PC-3 (cell line): ENCODE measurements at regions not wholly inside any gene's neighbourhood (a gene's known extent, or its start where the extent isn't known, plus 50 kb on each side); places are given as distances from the start of the nearest gene placed in this dataset.

Experiments used
- ATAC-seq: fragments of 200-7000 bp; cut with Tn5 transposase; 2 replicates; pipeline ENCODE4 v1.9.1; 2020; ENCODE audit warnings: mild to moderate bottlenecking, moderate library complexity
- BruUV-seq: library from RNA; stranded (reverse); fragments of 400-500 nt; replicated peaks from 2 replicates; lab custom pipeline; 2021; lab: Mats Ljungman, UMichigan
- CTCF ChIA-PET: fragments of 300-600 bp; sonication (Branson Sonifier 250); formaldehyde crosslinking; loops from one replicate; lab custom pipeline; 2022; ENCODE audit warnings: antibody characterized with exemption; lab: Charles Lee
- POLR2A ChIA-PET: fragments of 300-600 bp; sonication (Branson Sonifier 250); formaldehyde crosslinking; loops from one replicate; lab custom pipeline; 2022; ENCODE audit warnings: antibody characterized with exemption; ENCODE audit not compliant: unreplicated experiment; lab: Charles Lee
- DNase-seq: peaks from one replicate; pipeline ENCODE4 v3.0.0-alpha.2; 2015
- H2AFZ ChIP-seq: fragments of 300-600 bp; sonication (generic); 2 replicates; pipeline ENCODE4 v1.6.0; 2016; ENCODE audit warnings: antibody characterized with exemption, low read length
- H3F3A ChIP-seq: fragments of 300-600 bp; sonication (generic); one replicate; pipeline ENCODE4 v1.6.0; 2017; ENCODE audit warnings: antibody characterized with exemption, low read length, control low read depth, mild to moderate bottlenecking; ENCODE audit not compliant: unreplicated experiment
- H3K27ac ChIP-seq: fragments of 300-600 bp; sonication (generic); 2 replicates; pipeline ENCODE4 v1.5.1; 2016; ENCODE audit warnings: mild to moderate bottlenecking, low read length
- H3K27me3 ChIP-seq: fragments of 300-600 bp; sonication (generic); 2 replicates; pipeline ENCODE4 v1.6.1; 2016; ENCODE audit warnings: low read length, mixed read lengths
- H3K36me3 ChIP-seq: fragments of 300-600 bp; sonication (generic); 2 replicates; pipeline ENCODE4 v1.6.1; 2016; ENCODE audit warnings: low read depth, mixed run types, low read length, mixed read lengths
- H3K4me1 ChIP-seq: fragments of 300-600 bp; sonication (generic); 2 replicates; pipeline ENCODE4 v1.5.1; 2016; ENCODE audit warnings: low read length; ENCODE audit not compliant: insufficient read depth
- H3K4me2 ChIP-seq: fragments of 300-600 bp; sonication (generic); 2 replicates; pipeline ENCODE4 v1.6.0; 2016; ENCODE audit warnings: low read length
- H3K4me3 ChIP-seq: fragments of 300-600 bp; sonication (generic); 2 replicates; pipeline ENCODE4 v1.5.1; 2016; ENCODE audit warnings: mild to moderate bottlenecking, low read length, mixed read lengths
- H3K79me2 ChIP-seq: fragments of 300-600 bp; sonication (generic); 2 replicates; pipeline ENCODE4 v1.6.1; 2017; ENCODE audit warnings: low read length, mixed read lengths
- H3K9ac ChIP-seq: fragments of 300-600 bp; sonication (generic); 2 replicates; pipeline ENCODE4 v1.6.0; 2016; ENCODE audit warnings: mild to moderate bottlenecking, low read length
- H3K9me2 ChIP-seq: fragments of 300-600 bp; sonication (generic); replicated peaks from 2 replicates; pipeline ENCODE4 v1.6.1; 2016; ENCODE audit warnings: mixed run types, low read length, mixed read lengths
- H3K9me3 ChIP-seq: fragments of 300-600 bp; sonication (generic); 2 replicates; pipeline ENCODE4 v1.6.1; 2016; ENCODE audit warnings: low read length, mixed read lengths
- H4K20me1 ChIP-seq: fragments of 300-600 bp; sonication (generic); 2 replicates; pipeline ENCODE4 v1.6.1; 2016; ENCODE audit warnings: low read length, mixed read lengths
- CTCF ChIP-seq: fragments of 300-600 bp; sonication (generic); conservative IDR thresholded peaks from 2 replicates; pipeline ENCODE4 v1.5.1; 2017; ENCODE audit warnings: antibody characterized with exemption, low read depth, mild to moderate bottlenecking, low read length
- EZH2 ChIP-seq: fragments of 300-600 bp; sonication (generic); IDR thresholded peaks from one replicate; pipeline ENCODE4 v1.6.1; 2017; ENCODE audit warnings: antibody characterized with exemption, mild to moderate bottlenecking, low read length; ENCODE audit not compliant: unreplicated experiment
- EZH2phosphoT487 ChIP-seq: fragments of 300-600 bp; sonication (generic); IDR thresholded peaks from 2 replicates; pipeline ENCODE4 v1.6.1; 2018; ENCODE audit warnings: mild to moderate bottlenecking, antibody characterized with exemption, low read length, borderline replicate concordance
- intact Hi-C: fragments of 100-400 bp; cut with micrococcal nuclease; formaldehyde crosslinking; loops from 2 replicates; pipeline ENCODE4 v1.9.0; 2023

GRCh38 chr13:65085977-65086376 lies 2144.2 kb downstream of the PCDH9 start:
- Histone ChIP-seq H3F3A (no peaks in the 10 kb centered on the region), H3K27ac (no peak overlapping the region), H3K9me3 (no peaks in the 10 kb centered on the region), H3K4me1 (no peaks in the 10 kb centered on the region), H3K36me3 (no peaks in the 10 kb centered on the region), H3K27me3 (no peaks in the 10 kb centered on the region), H3K9ac (no peak overlapping the region), H3K4me2 (no peak overlapping the region), H4K20me1 (no peaks in the 10 kb centered on the region), H2AFZ (no peak overlapping the region), H3K79me2 (no peaks in the 10 kb centered on the region), H3K4me3 (no peak overlapping the region), H3K9me2 (no peaks in the 10 kb centered on the region)
- ChIA-PET CTCF (no interaction called here), POLR2A (no interaction called here)
- no peak for TF ChIP-seq CTCF
- TF ChIP-seq EZH2: no peak
- TF ChIP-seq EZH2phosphoT487: no peak
- no peak for DNase-seq
- ATAC-seq: no peak
- BruUV-seq: no TSS peak
- intact Hi-C loops: no loop called here

- BruUV-seq: no TSS peak
These were observed 2155.9 kb downstream of the PCDH9 start for GRCh38 chr13:65074248-65074647.

GRCh38 chr13:65064967-65065366 lies 2165.2 kb downstream of the PCDH9 start:
- POLR2A ChIA-PET: no interaction called here
- CTCF ChIA-PET: no interaction called here
- H3K9me2 ChIP-seq: no peaks in the 10 kb centered on the region
- no peak overlapping the region for H2AFZ ChIP-seq
- H3K4me2 ChIP-seq: no peak overlapping the region
- H3K9ac ChIP-seq: no peak overlapping the region
- ATAC-seq: no peak
- no peaks in the 10 kb centered on the region for H3F3A ChIP-seq
- no TSS peak for BruUV-seq
- H3K27ac ChIP-seq: no peak overlapping the region
- no peaks in the 10 kb centered on the region for H3K79me2 ChIP-seq
- H4K20me1 ChIP-seq: no peaks in the 10 kb centered on the region
- no peaks in the 10 kb centered on the region for H3K27me3 ChIP-seq
- DNase-seq: no peak
- intact Hi-C loops: no loop called here
- no peak overlapping the region for H3K4me3 ChIP-seq
- H3K9me3 ChIP-seq: no peaks in the 10 kb centered on the region
- TF ChIP-seq CTCF (no peak), EZH2 (no peak), EZH2phosphoT487 (no peak)
- no peaks in the 10 kb centered on the region for H3K4me1 ChIP-seq
- H3K36me3 ChIP-seq: no peaks in the 10 kb centered on the region

More at GRCh38 chr13:65074248-65074647, 2155.9 kb downstream of the PCDH9 start:
- Histone ChIP-seq H3K79me2 (no peaks in the 10 kb centered on the region), H3K9me3 (no peaks in the 10 kb centered on the region), H3K9me2 (no peaks in the 10 kb centered on the region), H3K27ac (no peak overlapping the region), H4K20me1 (no peaks in the 10 kb centered on the region), H3F3A (no peaks in the 10 kb centered on the region), H3K4me3 (no peak overlapping the region), H3K27me3 (no peaks in the 10 kb centered on the region), H2AFZ (no peak overlapping the region), H3K9ac (no peak overlapping the region), H3K4me1 (no peaks in the 10 kb centered on the region), H3K36me3 (no peaks in the 10 kb centered on the region), H3K4me2 (no peak overlapping the region)
- POLR2A ChIA-PET: no interaction called here
- TF ChIP-seq EZH2: no peak
- no peak for TF ChIP-seq CTCF
- ATAC-seq (no peak), DNase-seq (no peak)
- CTCF ChIA-PET: no interaction called here
- intact Hi-C loops: no loop called here
